CMK (cell line): ENCODE measurements at regions not wholly inside any gene's neighbourhood (a gene's known extent, or its start where the extent isn't known, plus 50 kb on each side); places are given as distances from the start of the nearest gene placed in this dataset.
A peak's percentile ranks its signal among the peaks of the same experiment; 100 is the strongest.
"Not testable (repeated sequence)": the region's sequence is repeated elsewhere in the genome, so short reads cannot be mapped to it uniquely, and the experiment has no call there.

Experiments used
- DNase-seq: peaks from one replicate; pipeline ENCODE4 v3.0.0-alpha.2; 2010; ENCODE audit warnings: low read depth

DNA sequence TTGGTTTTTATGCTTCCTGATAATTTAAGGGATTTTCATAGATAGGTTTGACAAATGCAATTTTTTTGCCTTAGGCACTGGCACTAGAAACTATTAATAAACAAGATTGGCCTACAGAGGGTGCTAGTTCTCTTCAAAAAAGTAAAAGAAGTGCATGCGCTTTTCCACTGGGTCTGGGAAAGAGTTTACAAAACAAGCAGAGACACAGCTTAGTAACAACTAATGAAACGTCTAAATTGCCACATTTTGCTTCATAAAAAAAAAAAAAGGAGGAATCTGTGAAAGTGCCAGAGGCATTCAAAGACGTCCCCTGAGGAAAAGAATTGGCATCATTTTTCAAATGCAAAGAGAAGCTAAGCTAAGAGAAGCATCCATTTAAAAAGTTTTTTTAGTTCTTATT lies 58.3 kb upstream of the EEA1 start:
- peak; percentile 24 for DNase-seq

DNA sequence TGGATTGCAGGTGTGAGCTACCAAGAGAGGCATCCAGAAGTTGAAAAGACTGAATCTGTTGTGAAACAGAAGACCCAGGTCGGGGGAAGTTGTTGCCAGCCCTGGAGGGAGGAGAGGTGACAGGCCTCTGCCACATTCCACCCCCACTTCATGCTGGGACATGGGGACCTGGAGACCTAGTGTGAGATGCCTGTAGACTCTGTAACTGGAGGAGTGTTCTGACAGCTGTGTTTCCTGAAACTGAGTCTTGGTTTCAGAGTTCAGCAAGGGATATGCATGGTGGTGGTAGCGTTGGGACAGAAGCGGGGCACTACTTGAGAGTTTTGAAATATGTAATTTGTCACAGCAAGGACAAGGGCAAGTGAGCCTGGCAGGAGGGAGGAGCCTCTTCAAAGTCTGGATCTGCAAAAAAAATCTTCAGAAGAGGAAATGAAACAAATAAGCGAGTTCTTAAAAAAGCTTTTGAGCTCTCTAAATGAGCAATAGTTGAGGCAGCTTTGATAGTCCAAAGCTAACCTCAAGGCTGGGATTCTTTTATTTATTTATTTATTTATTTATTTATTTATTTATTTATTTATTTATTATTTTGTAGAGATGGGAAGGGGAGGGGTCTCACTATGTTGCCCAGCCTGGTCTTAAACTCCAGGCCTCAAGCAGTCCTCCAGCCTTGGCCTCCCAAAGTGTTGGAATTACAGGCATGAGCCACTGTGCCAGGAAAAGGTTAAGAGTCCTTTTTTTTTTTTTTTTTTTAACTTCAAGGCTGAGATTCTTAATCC lies 58.9 kb upstream of the EEA1 start:
- DNase-seq, result no peak

DNA sequence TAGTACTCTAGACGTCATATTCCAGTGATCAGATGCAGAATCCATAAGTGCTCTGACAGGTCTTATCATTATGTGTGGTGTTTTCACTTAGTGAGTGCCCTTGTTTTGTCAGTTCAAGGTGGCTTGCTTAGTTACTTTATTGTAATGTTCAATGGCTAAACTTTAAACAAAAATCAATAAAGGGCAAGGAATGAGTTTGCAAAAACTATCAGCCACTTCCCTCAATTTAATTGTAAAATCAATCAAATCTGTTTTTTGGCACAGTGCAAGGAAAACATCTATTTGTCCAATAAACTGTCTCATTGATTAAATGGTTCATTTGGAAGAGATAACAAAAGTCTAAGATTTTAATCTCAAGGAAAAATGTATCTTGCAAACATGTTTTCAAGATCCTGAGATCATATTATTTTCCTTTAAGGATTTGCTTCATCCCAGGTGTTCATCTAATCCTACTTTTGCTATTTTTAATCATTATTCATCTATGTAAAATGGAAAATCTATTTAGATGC lies 59.6 kb upstream of the EEA1 start:
- DNase-seq, result no peak

DNA sequence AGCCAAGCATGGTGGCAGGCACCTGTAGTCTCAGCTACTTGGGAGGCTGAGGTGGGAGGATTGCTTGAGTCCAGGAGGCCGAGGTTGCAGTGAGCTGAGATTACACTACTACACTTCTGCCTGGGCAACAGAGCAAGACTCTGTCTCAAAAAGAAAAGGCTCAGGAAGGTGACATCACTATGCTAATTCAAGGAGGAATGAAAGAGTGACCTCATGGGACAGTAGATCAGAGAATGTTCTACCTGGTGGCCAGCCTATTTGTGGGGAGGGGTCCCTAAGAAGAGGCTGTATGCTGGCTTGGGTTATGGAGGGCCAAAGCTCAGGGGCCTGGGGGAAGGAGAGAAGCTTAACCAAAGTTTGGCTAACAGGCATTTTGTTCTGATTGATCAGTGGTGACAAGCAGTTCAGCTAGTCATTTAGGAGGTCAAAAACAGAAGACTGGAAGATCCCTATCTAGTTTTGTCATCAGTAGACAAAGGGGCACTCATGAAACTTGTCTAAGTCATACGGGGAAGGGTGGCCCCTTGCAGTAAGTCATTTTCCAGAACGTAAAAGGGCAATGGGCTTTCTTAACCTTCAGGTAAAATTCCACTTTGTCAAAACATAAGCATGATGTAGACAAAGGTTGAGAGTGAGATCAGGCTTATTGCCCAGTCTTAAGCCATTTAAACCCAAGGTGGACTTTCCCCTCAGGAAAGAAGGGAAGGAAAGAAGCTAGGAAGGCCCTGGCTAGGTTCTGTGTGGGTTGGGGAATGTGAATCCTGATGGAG lies 60.8 kb upstream of the EEA1 start:
- DNase-seq, result no peak

DNA sequence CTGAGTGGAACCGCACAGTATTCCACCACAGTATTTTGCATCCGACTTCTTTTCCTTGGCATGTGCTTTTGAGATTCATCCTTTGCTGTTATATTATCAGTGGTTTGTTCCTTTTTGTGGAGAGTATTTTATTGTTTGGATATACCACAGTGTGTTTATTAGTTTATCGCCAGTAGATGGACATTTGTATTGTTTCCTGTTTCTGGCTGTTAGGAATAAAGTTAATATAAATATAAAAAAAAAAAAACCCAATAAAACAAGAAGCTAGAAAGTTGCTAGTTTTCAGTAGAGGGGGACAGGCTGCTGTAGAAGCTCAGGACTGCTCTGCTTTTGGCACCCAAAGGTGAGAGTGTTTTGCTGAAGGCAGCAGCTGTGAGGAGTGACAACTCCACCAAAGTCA lies 62.0 kb upstream of the EEA1 start:
- no peak for DNase-seq

DNA sequence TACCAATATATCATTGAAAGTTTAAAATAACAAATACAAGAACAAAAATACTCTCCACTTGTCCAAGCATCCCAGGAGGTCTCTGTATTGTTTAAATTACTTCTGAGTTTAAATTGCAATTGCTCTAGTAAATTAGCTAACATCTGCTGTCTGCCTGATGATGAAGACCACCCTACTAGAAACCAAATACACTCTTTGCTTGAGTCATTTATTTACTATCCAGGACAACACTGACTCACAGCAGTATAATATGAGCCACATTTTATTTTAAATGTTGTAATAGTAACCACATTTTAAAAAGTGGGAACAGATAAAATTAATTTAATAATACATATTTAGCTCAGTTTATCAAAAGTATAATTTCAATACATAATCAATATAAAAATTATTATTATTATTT lies 62.9 kb upstream of the EEA1 start:
- no peak for DNase-seq

DNA sequence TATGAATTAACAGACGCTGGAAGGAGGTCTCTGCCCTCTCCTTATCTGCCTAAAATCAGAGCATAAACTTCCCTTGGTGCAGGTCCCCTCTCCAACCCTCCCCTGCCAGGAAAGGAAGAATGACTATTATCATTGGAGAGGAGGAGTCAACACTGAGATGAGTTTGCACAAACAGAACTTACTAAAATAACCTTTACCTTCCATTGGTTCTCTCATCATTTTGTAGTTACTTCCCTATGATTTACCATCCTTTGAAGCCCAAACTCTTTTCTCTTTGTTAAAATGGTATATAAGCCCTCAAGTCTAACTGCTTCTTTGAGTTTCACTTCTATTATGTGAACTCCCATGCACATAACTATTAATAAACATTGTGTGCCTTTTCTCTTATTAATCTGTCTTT lies 64.2 kb upstream of the EEA1 start:
- DNase-seq, result no peak

DNA sequence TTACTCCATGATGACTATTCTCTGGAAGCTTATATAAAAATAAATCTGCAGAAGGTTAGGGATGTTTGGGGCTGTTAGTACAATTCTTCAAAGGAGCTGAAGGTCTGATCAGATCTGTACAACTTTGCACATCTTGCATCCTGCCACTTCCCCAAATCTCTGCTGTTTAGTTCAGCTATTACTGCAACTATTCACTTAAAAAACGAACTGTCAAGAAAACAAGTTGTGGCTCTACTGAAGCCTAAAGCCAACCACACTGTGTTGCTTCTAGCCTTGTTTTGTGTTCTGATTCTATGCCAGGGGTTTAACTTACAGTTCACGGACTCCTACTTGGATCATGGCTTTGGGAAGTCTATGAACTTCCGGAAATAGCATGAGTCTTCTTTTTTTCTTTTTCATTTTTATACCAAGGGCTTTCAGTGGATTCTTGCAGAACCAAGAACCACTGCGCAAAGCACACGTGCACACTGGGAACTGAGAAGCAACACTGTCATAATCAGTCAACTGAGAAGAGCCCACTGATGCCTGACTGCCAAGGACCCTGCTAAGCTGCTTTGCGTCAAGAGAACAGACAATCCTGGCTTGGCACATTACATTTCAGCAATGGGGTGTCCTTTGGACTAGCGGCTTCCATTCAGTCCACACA lies 66.3 kb upstream of the EEA1 start:
- no peak for DNase-seq

DNA sequence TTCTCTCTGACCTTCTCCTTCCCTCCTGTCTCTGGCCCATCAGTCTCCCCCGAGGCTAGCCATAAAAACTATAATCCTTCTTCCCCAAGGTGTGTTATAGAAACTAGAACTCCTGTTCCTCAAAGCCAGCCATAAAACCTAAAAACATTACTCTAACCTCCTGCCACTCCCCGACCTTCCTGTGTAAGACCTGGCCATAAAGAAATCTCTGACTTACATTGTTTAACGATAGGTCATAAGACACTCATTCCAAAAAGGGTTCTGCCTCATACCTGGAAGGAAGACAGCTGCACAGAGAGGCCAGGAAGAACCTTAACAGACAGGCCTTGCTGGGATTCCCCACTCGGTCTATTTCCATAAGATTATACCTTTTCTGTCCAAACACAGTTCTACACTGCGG lies 70.9 kb upstream of the EEA1 start:
- no peak for DNase-seq

DNA sequence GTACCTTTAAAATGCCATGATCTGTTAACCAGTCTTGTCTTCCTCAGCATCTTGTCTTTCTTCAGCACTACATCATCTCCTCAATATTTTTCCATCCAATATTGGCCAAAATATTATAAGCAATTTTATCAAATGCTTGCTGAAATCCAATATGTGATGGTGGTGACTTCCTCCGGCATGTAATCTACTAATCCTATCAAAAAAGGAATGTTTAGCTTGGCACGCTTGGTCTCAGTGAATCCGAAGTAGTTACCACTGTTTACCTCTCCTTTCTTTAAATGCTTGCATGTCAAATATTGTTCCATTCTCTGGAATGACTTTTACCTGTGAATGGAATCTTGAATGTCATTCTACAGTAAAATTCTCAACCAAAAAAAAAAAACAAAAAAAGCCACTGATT lies 72.3 kb upstream of the EEA1 start:
- no peak for DNase-seq

DNA sequence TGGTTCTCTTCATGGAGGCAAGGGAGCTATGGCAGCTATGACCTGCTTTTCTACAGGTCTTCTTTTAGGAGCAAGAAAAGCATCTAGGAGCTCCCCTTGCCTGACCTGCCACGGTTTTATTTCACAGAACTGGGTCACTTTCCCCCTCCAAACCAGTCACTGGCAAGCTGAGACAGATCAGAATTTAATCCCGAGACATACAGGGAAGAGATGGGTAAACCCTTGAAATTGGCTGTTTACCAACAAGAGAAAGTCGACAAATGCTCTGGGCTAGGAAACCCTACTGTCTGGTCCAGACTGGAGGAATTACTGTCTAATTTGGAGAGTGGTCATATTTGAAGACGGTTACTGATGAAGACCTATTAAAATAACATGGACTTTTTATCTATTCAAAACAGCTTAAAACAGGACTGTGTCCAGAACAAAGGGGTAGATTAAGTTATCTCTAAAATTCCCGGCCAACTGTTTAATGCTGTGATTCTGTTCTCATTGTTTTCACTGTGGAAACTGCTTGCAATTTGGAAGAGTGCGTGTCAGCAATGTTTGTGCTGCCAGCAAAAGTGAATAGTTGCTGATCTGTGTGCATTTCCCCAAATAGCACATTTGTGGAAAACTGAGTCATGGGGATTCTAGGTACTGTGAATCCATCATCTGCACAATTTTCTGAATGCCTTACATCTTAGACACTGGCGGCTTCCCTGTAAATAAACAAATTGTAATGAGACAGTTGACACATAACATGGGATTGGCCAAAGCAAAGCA lies 73.4 kb upstream of the EEA1 start:
- DNase-seq, result no peak

DNA sequence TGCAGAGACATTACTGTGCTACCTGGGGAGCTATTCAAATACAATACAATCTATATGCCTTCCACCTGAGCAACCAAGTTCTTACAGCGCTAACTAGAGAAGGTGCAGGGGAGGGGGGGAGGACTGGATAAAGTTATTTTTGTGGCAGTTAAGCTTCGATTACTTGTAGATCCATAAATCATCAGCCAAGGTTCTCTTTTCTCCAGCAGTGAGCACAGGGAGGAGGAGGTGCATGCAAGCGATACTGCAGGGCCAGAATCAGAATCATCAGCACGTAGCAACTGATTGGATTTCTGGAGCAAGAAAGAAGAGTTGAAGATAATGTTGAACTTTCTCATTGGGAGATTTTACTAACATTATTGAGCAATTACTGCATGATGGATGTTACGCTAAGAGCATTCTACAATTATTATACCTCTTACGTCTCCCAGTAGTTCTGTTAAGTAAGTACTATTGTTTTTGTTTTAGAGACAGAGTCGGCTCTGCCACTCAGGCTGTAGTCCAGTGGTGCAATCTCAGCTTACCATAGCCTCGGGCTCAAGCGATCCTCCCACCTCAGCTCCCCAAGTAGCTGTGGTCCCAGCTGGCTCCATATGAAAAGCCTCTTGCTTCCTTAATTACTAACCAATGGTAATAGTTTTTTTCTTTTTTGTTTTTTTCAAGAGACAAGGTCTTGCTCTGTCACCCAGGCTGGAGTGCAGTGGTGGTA lies 74.6 kb upstream of the EEA1 start:
- no peak for DNase-seq

DNA sequence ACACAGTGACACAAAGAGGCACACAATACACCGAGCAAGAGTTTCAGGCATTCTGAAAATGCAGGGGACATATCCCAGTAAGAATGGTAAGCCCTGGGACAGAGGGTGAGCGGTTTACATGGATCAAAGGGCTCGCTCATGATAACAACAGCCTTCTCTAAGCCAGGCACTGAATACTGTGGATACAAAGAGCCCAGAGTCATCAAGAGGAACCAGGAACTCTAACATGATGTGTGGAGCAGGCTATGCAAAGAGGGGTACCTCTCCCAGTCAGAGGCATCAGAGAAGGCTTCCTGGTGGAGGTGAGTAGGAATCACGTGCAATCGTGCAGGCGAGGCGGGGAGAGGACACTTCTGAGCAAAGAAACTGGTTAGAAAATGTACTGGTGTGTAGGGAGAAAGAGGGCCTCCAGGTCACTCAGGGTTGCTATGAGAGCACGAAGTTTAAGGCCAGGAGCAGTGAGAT lies 76.9 kb upstream of the EEA1 start:
- DNase-seq, result no peak

DNA sequence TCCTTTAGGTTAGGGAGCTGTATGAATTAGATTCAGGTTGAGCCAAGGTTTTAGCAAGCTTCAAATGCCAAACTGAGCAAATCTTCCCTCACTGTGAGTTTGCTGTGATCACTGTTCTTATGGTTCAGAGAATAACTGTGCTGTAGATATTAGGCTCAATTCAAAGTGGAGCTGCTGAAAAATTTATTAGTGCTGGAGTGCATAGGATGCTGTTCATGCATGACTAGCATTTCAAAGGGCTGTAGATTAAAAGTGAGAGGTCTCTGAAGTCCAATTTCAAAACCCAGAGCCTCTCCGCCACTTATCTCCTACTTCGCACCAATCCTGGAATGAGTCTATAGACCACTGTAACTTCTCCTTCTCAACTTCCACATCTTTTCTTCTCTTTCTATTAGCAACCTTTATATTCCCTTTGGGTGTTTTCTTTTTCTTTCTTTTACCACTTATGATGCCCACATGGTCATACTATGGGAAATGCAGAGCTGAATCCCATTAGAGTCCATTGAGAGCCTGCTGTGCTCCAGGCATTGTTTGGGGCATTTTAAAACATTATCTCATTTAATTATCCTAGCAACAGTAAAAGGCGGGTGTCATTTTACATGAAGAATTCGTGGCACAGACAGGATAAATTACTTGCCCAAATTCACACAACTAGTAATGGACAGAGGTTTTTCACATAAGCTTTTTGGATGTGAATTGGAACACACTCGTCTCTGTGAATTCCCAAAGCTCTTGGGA lies 77.5 kb upstream of the EEA1 start:
- no peak for DNase-seq

DNA sequence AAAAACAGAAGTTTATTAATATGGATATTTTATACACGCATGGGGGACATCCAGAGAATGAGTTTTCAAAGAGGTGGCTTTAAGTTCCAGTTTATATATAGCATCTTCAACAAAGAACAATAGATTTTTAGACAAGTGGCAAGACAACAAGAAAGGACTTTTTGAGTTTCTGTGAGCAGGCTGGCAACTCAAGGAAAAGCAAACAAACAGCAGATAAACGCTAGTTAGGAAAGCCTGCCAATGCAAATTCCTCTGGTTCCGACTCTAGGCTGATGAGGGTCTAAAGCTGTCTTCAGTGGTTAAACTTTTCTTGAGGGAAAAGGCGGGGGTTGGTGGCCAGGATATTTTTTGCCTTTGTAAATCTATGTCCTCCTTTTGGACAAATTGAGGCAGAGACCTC lies 78.4 kb upstream of the EEA1 start:
- DNase-seq, result no peak

DNA sequence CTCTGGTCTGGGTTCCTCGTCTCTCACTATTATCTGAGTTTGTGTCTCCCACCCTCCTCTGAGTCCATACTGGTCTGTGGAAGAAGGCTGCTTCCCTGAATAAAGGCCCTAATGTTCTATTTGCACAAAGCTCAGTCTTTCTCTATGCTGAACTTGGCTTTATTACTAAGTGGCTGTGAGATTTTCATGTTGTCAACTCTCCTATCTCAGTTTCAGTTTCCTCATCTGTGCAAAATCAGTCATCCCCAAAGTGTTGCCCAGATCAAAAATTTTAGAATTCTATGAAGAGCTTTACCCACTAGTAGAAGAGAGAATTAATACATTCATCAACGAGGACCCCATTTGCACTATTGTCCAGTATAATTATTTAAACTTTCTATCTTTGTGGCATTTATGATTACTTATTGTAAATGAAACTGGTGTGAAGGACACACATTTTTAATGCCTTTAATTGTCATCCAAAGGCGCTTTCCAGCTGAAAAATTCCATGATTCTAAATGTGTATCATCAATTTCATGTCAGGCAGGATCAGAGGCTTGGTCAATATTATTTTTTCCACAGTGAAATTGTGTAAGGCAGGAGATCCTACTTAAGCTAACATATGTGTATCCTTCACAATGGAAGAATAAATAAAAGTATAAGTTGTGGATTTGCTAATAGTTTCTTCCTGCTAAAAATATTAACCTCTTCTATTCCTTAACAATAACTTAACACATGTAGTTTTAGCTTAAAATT lies 79.1 kb upstream of the EEA1 start:
- DNase-seq, result no peak

DNA sequence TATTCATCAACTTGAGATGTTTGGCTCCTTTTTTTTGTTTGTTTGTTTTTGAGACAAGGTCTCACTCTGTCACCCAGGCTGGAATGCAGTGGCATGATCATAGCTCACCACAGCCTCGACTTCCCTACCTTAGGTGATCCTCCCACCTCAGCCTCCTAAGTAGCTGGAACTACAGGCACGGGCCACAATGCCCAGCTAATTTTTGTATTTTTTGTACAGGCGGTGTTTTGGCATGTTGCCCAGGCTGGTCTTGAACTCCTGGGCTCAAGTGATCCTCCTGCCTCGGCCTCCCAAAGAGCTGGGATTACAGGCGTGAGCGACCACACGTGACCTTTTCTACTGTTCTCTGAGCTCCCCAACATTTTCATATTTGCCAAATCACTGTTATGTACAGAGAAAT lies 79.8 kb upstream of the EEA1 start:
- not testable (repeated sequence) for DNase-seq

DNA sequence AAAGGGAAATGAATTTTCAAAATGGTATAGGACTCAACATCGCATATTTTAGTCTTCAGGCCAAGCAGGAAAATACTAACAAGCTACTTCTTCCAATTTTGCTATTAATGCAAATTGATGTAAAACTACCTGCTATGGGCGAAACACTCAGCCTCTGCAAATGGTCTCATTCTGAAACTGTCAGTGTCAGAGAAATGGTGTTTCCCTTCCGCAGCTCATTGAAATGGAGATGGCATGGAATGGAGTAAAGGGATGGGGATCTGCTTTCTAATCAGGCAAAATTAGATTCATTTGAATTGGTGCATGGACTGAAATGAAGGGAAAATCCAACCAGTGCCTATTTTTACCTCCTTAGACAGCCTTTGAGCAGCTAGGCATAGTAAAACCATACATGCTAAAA lies 80.4 kb upstream of the EEA1 start:
- DNase-seq, result no peak

DNA sequence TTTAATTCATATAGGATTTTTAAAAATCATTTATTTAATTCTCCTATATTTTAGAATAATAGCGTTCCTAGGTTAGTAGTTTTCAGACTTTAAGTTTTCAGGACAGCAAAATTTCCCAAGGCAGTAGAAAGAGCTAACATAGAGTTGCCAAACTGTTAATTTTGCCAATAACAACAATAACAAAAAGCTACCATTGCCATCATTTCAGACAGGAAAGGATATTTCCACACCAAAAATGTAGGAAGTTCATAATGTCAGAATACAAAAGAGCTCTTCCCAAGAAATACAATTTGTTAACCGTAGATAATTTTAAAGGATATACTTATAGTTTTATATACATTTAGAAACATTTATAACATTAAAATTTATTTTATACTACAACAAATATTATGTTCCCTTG lies 81.4 kb upstream of the EEA1 start:
- no peak for DNase-seq

DNA sequence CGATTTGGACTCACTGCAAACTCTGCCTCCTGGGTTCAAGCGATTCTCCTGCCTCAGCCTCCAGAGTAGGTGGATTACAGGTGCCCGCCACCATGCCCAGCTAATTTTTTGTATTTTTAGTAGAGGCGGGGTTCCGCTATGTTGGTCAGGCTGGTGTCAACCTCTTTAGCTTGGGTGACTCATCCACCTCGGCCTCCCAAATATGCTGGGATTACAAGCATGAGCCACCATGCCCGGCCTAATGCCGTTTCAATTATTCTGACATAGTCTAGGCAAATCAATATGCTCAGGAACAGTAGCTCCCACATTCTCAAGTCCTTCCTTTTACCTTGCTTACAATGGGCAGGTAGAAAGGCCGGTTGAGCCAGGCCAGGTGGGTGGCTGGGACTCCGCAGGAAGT lies 82.0 kb upstream of the EEA1 start:
- DNase-seq, result no peak
